Astrocyte (in vitro differentiated cells and primary cell): ENCODE measurements at regions not wholly inside any gene's neighbourhood (a gene's known extent, or its start where the extent isn't known, plus 50 kb on each side); places are given as distances from the start of the nearest gene placed in this dataset.

Source experiments
- DNase-seq: peaks from one replicate; pipeline ENCODE4 v3.0.0-alpha.2; 2010; ENCODE audit warnings: low read depth
- FAIRE-seq: peaks from 2 replicates; lab custom pipeline; 2011; peaks lifted over from hg19 to GRCh38; lab: Jason Lieb, UNC
- H2AFZ ChIP-seq: 2 replicates; pipeline ENCODE4 v1.6.0; 2012; ENCODE audit warnings: low read depth, low read length, inconsistent platforms
- H3K27ac ChIP-seq: 2 replicates; pipeline ENCODE4 v1.5.1; 2011; ENCODE audit warnings: low read depth, low read length, inconsistent platforms
- H3K27me3 ChIP-seq: 2 replicates; pipeline ENCODE4 v1.6.0; 2011; ENCODE audit warnings: low read length, inconsistent platforms; ENCODE audit not compliant: insufficient read depth
- H3K36me3 ChIP-seq: 2 replicates; pipeline ENCODE4 v1.5.1; 2011; ENCODE audit warnings: low read length, inconsistent platforms; ENCODE audit not compliant: insufficient read depth
- H3K4me1 ChIP-seq: 2 replicates; pipeline ENCODE4 v1.5.1; 2011; ENCODE audit warnings: low read length, inconsistent platforms; ENCODE audit not compliant: insufficient read depth
- H3K4me2 ChIP-seq: 2 replicates; pipeline ENCODE4 v1.6.0; 2012; ENCODE audit warnings: low read length, inconsistent platforms
- H3K4me3 ChIP-seq: 2 replicates; pipeline ENCODE4 v1.5.1; 2011; ENCODE audit warnings: low read depth, mild to moderate bottlenecking, low read length, inconsistent platforms; ENCODE audit not compliant: insufficient read depth
- H3K79me2 ChIP-seq: 2 replicates; pipeline ENCODE4 v1.6.0; 2012; ENCODE audit warnings: mild to moderate bottlenecking, low read length, inconsistent platforms; ENCODE audit not compliant: insufficient read depth
- H3K9ac ChIP-seq: 2 replicates; pipeline ENCODE4 v1.6.0; 2012; ENCODE audit warnings: mild to moderate bottlenecking, low read length, inconsistent platforms
- H3K9me3 ChIP-seq: 2 replicates; pipeline ENCODE4 v1.5.1; 2012; ENCODE audit warnings: low read depth, mild to moderate bottlenecking, low read length, inconsistent platforms; ENCODE audit not compliant: insufficient read depth
- H4K20me1 ChIP-seq: 2 replicates; pipeline ENCODE4 v1.6.0; 2012; ENCODE audit warnings: low read length, inconsistent platforms; ENCODE audit not compliant: insufficient read depth
- H3K27ac Mint-ChIP-seq: one replicate; pipeline ENCODE4 v1.8.0; 2021; ENCODE audit warnings: mild to moderate bottlenecking, mixed read lengths; ENCODE audit not compliant: unreplicated experiment
- H3K27me3 Mint-ChIP-seq: one replicate; pipeline ENCODE4 v1.8.0; 2021; ENCODE audit warnings: low read depth, mixed read lengths; ENCODE audit not compliant: unreplicated experiment
- H3K36me3 Mint-ChIP-seq: one replicate; pipeline ENCODE4 v1.8.0; 2021; ENCODE audit warnings: low read depth, mixed read lengths; ENCODE audit not compliant: unreplicated experiment
- H3K4me1 Mint-ChIP-seq: one replicate; pipeline ENCODE4 v1.8.0; 2021; ENCODE audit warnings: low read depth, mixed read lengths; ENCODE audit not compliant: unreplicated experiment
- H3K4me3 Mint-ChIP-seq: one replicate; pipeline ENCODE4 v1.8.0; 2021; ENCODE audit warnings: mild to moderate bottlenecking, moderate library complexity, mixed read lengths; ENCODE audit not compliant: unreplicated experiment
- H3K9me3 Mint-ChIP-seq: one replicate; pipeline ENCODE4 v1.8.0; 2021; ENCODE audit warnings: mild to moderate bottlenecking, mixed read lengths; ENCODE audit not compliant: unreplicated experiment
- EZH2 ChIP-seq: IDR thresholded peaks from 2 replicates; pipeline ENCODE4 v1.6.1; 2012; ENCODE audit warnings: mild to moderate bottlenecking, low read length, inconsistent platforms; ENCODE audit not compliant: insufficient read depth
- TF ChIP-seq, protein P1 (sequence below): IDR thresholded peaks from 2 replicates; pipeline ENCODE4 v1.5.1; 2011; ENCODE audit warnings: low read depth, mild to moderate bottlenecking, inconsistent platforms, low read length, moderate library complexity; ENCODE audit not compliant: insufficient read depth

DNA sequence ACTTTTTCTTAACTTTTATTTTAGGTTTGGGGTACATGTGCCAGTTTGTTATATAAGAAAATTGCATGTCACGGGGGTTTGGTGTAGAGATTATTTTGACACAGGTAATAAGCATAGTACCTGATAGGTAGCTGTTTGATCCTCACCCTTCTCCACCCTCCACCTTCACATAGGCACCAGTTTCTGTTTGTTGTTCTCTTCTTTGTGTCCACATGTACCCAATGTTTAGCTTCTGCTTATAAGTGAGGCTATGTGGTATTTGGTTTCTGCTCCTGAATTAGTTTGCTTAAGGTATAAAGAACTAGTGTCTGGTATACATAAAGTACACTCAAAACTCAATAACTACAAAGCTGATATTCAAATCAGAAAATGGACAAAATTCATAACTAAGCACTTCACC, 654.6 kb upstream of the LINC00305 start:
- TF ChIP-seq, protein P1, sequence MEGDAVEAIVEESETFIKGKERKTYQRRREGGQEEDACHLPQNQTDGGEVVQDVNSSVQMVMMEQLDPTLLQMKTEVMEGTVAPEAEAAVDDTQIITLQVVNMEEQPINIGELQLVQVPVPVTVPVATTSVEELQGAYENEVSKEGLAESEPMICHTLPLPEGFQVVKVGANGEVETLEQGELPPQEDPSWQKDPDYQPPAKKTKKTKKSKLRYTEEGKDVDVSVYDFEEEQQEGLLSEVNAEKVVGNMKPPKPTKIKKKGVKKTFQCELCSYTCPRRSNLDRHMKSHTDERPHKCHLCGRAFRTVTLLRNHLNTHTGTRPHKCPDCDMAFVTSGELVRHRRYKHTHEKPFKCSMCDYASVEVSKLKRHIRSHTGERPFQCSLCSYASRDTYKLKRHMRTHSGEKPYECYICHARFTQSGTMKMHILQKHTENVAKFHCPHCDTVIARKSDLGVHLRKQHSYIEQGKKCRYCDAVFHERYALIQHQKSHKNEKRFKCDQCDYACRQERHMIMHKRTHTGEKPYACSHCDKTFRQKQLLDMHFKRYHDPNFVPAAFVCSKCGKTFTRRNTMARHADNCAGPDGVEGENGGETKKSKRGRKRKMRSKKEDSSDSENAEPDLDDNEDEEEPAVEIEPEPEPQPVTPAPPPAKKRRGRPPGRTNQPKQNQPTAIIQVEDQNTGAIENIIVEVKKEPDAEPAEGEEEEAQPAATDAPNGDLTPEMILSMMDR = no peak
- no peak for TF ChIP-seq EZH2
- no peak overlapping the region for H3K27ac Mint-ChIP-seq
- no peak overlapping the region for H3K4me3 ChIP-seq
- H3K4me3 Mint-ChIP-seq = no peak overlapping the region
- no peaks in the 10 kb centered on the region for H3K36me3 ChIP-seq
- H3K79me2 ChIP-seq = no peaks in the 10 kb centered on the region
- H3K4me1 ChIP-seq = no peaks in the 10 kb centered on the region
- no peak overlapping the region for H3K27ac ChIP-seq
- H3K4me1 Mint-ChIP-seq = peaks cover 9% of the 10 kb centered on the region
- no peak overlapping the region for H2AFZ ChIP-seq
- H3K4me2 ChIP-seq = no peak overlapping the region
- no peaks in the 10 kb centered on the region for H3K9me3 ChIP-seq
- no peaks in the 10 kb centered on the region for H3K9me3 Mint-ChIP-seq
- no peaks in the 10 kb centered on the region for H3K27me3 ChIP-seq
- DNase-seq = no peak
- no peak for FAIRE-seq
- H3K9ac ChIP-seq = no peak overlapping the region
- no peaks in the 10 kb centered on the region for H4K20me1 ChIP-seq
- no peaks in the 10 kb centered on the region for H3K27me3 Mint-ChIP-seq
- H3K36me3 Mint-ChIP-seq = no peaks in the 10 kb centered on the region

DNA sequence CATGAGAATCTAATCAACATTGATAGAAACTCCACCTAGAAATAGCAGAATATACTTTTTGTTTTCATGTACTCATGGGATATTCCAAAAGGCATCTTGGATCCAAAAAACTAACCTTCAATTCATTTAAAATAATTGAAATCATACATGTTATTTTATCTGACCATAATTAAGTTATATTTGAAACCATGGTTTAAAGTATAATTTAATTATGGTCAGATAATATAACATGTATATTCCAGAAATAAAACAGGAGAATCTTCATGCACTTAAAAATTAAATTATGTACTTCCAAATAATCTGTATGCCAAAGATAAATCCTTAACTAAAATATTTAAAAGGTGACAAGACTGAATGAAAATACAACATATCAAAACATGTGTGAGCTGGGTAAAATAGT, 651.3 kb upstream of the LINC00305 start:
- Histone ChIP-seq H3K4me1 (no peaks in the 10 kb centered on the region), H3K9ac (no peak overlapping the region), H3K27ac (no peak overlapping the region), H2AFZ (no peak overlapping the region), H3K4me3 (no peak overlapping the region), H3K27me3 (no peaks in the 10 kb centered on the region), H4K20me1 (no peaks in the 10 kb centered on the region), H3K36me3 (no peaks in the 10 kb centered on the region), H3K4me2 (no peak overlapping the region), H3K9me3 (no peaks in the 10 kb centered on the region), H3K79me2 (no peaks in the 10 kb centered on the region)
- no peaks in the 10 kb centered on the region for H3K36me3 Mint-ChIP-seq
- no peaks in the 10 kb centered on the region for H3K9me3 Mint-ChIP-seq
- H3K4me3 Mint-ChIP-seq = no peak overlapping the region
- H3K4me1 Mint-ChIP-seq = peaks cover 9% of the 10 kb centered on the region
- peak overlapping the region; percentile 90 for H3K27ac Mint-ChIP-seq
- no peak for FAIRE-seq
- H3K27me3 Mint-ChIP-seq = no peaks in the 10 kb centered on the region
- no peak for TF ChIP-seq EZH2
- TF ChIP-seq, protein P1 = no peak
- no peak for DNase-seq

GRCh38 chr18:64799376-64799775, 650.5 kb upstream of the LINC00305 start:
- Histone ChIP-seq H3K9me3 (no peaks in the 10 kb centered on the region), H3K79me2 (no peaks in the 10 kb centered on the region), H2AFZ (no peak overlapping the region), H3K4me3 (no peak overlapping the region), H4K20me1 (no peaks in the 10 kb centered on the region), H3K4me1 (no peaks in the 10 kb centered on the region), H3K9ac (no peak overlapping the region), H3K36me3 (no peaks in the 10 kb centered on the region), H3K27me3 (no peaks in the 10 kb centered on the region), H3K4me2 (no peak overlapping the region), H3K27ac (no peak overlapping the region)
- H3K27me3 Mint-ChIP-seq = no peaks in the 10 kb centered on the region
- no peaks in the 10 kb centered on the region for H3K36me3 Mint-ChIP-seq
- H3K4me1 Mint-ChIP-seq = peaks cover 9% of the 10 kb centered on the region
- no peak for TF ChIP-seq EZH2
- TF ChIP-seq, protein P1 = no peak
- H3K27ac Mint-ChIP-seq = peak overlapping the region; percentile 90
- DNase-seq (peak; percentile 2), FAIRE-seq (no peak)
- H3K4me3 Mint-ChIP-seq = no peak overlapping the region
- no peaks in the 10 kb centered on the region for H3K9me3 Mint-ChIP-seq
